Colonic mucosa (tissue), 4 donors: ENCODE measurements at regions not wholly inside any gene's neighbourhood (a gene's known extent, or its start where the extent isn't known, plus 50 kb on each side); places are given as distances from the start of the nearest gene placed in this dataset.

Experiments used
- DNase-seq: peaks from one replicate; pipeline ENCODE4 v3.0.0-alpha.2; 2020
- H3K27ac ChIP-seq: fragments of 200-600 bp; one replicate; pipeline ENCODE4 v1.8.0; 2021
- H3K27me3 ChIP-seq: fragments of 200-600 bp; one replicate; pipeline ENCODE4 v1.8.0; 2021
- H3K36me3 ChIP-seq: fragments of 200-600 bp; one replicate; pipeline ENCODE4 v1.8.0; 2021
- H3K4me1 ChIP-seq: fragments of 200-600 bp; one replicate; pipeline ENCODE4 v1.8.0; 2021; ENCODE audit warnings: mild to moderate bottlenecking
- H3K4me3 ChIP-seq: fragments of 200-600 bp; one replicate; pipeline ENCODE4 v1.8.0; 2021
- H3K9ac ChIP-seq, 2 donors: one replicate each; pipeline ENCODE4 v1.7.0; 2013; ENCODE audit warnings: control low read depth in 2 of 2, low read depth in 2 of 2, low read length in 2 of 2
- H3K9me3 ChIP-seq: fragments of 200-600 bp; one replicate; pipeline ENCODE4 v1.8.0; 2021
- CTCF ChIP-seq: fragments of 200-600 bp; IDR thresholded peaks from one replicate; pipeline ENCODE4 v1.8.0; 2022; ENCODE audit warnings: antibody characterized with exemption, mild to moderate bottlenecking
- intact Hi-C: fragments of 100-400 bp; cut with DNase I; formaldehyde crosslinking; loops from one replicate; pipeline ENCODE4 v1.14.1; 2022
- donor health status: healthy.
- donor health status: DM: no; HTN: no; CAD: no.
- donor health status: DM: no; HTN: no; CAD: no.

GRCh38 chr10:75319274-75319673 is 82.3 kb downstream of the ZNF503 start:
- no peak for DNase-seq
- no peak overlapping the region for H3K27ac ChIP-seq
- H3K4me1 ChIP-seq = no peaks in the 10 kb centered on the region
- no peak overlapping the region for H3K4me3 ChIP-seq
- no peaks in the 10 kb centered on the region for H3K27me3 ChIP-seq
- TF ChIP-seq CTCF = no peak
- H3K36me3 ChIP-seq = no peaks in the 10 kb centered on the region
- no peak overlapping the region for H3K9ac ChIP-seq
- H3K9me3 ChIP-seq = no peaks in the 10 kb centered on the region
- intact Hi-C loops = no loop called here

GRCh38 chr10:75314570-75314969 is 78.8 kb upstream of the COMTD1 start:
- intact Hi-C loops = no loop called here
- H3K9ac ChIP-seq = no peak overlapping the region
- no peak overlapping the region for H3K27ac ChIP-seq
- no peaks in the 10 kb centered on the region for H3K4me1 ChIP-seq
- H3K9me3 ChIP-seq = no peaks in the 10 kb centered on the region
- no peaks in the 10 kb centered on the region for H3K27me3 ChIP-seq
- DNase-seq = no peak
- no peak for TF ChIP-seq CTCF
- no peaks in the 10 kb centered on the region for H3K36me3 ChIP-seq
- no peak overlapping the region for H3K4me3 ChIP-seq

- H3K36me3 ChIP-seq = no peaks in the 10 kb centered on the region
- H3K9ac ChIP-seq = no peak overlapping the region
- no peak overlapping the region for H3K27ac ChIP-seq
- no peak for DNase-seq
- intact Hi-C loops = no loop called here
- no peaks in the 10 kb centered on the region for H3K4me1 ChIP-seq
- H3K27me3 ChIP-seq = no peaks in the 10 kb centered on the region
- no peaks in the 10 kb centered on the region for H3K9me3 ChIP-seq
- no peak overlapping the region for H3K4me3 ChIP-seq
- TF ChIP-seq CTCF = no peak
Observed at GRCh38 chr10:75312440-75312839, 76.7 kb upstream of the COMTD1 start.

- no peak overlapping the region for H3K9ac ChIP-seq
- TF ChIP-seq CTCF = no peak
- no peak for DNase-seq
- no peaks in the 10 kb centered on the region for H3K9me3 ChIP-seq
- H3K4me1 ChIP-seq = no peaks in the 10 kb centered on the region
- no peaks in the 10 kb centered on the region for H3K27me3 ChIP-seq
- intact Hi-C loops = no loop called here
- H3K4me3 ChIP-seq = no peak overlapping the region
- no peaks in the 10 kb centered on the region for H3K36me3 ChIP-seq
- no peak overlapping the region for H3K27ac ChIP-seq
Observed at GRCh38 chr10:75305675-75306074, 69.9 kb upstream of the COMTD1 start.

GRCh38 chr10:75304741-75305390 is 69.1 kb upstream of the COMTD1 start:
- no peaks in the 10 kb centered on the region for H3K27me3 ChIP-seq
- H3K9ac ChIP-seq = no peak overlapping the region
- no peak for TF ChIP-seq CTCF
- H3K4me3 ChIP-seq = no peak overlapping the region
- H3K36me3 ChIP-seq = no peaks in the 10 kb centered on the region
- H3K9me3 ChIP-seq = no peaks in the 10 kb centered on the region
- no peak for DNase-seq
- intact Hi-C loops = no loop called here
- H3K27ac ChIP-seq = no peak overlapping the region
- H3K4me1 ChIP-seq = no peaks in the 10 kb centered on the region
